Endothelial cell (in vitro differentiated cells): ENCODE measurements at regions not wholly inside any gene's neighbourhood (a gene's known extent, or its start where the extent isn't known, plus 50 kb on each side); places are given as distances from the start of the nearest gene placed in this dataset.

Experiments
- DNase-seq: peaks from one replicate; pipeline ENCODE4 v3.0.0; 2021; ENCODE audit warnings: low spot score
- H3K27ac Mint-ChIP-seq: one replicate; pipeline ENCODE4 v1.8.0; 2021; ENCODE audit warnings: mixed read lengths, inconsistent platforms; ENCODE audit not compliant: unreplicated experiment
- H3K27me3 Mint-ChIP-seq: one replicate; pipeline ENCODE4 v1.8.0; 2021; ENCODE audit warnings: mild to moderate bottlenecking, moderate library complexity, mixed read lengths, inconsistent platforms; ENCODE audit not compliant: unreplicated experiment
- H3K36me3 Mint-ChIP-seq: one replicate; pipeline ENCODE4 v1.8.0; 2021; ENCODE audit warnings: mild to moderate bottlenecking, low read depth, mixed read lengths, inconsistent platforms; ENCODE audit not compliant: unreplicated experiment
- H3K4me1 Mint-ChIP-seq: one replicate; pipeline ENCODE4 v1.8.0; 2021; ENCODE audit warnings: mild to moderate bottlenecking, mixed read lengths, inconsistent platforms; ENCODE audit not compliant: unreplicated experiment
- H3K4me3 Mint-ChIP-seq: one replicate; pipeline ENCODE4 v1.8.0; 2021; ENCODE audit warnings: mild to moderate bottlenecking, mixed read lengths, inconsistent platforms; ENCODE audit not compliant: unreplicated experiment
- H3K9me3 Mint-ChIP-seq: one replicate; pipeline ENCODE4 v1.8.0; 2021; ENCODE audit warnings: mixed read lengths, inconsistent platforms; ENCODE audit not compliant: unreplicated experiment
- CTCF ChIP-seq: fragments of 200-600 bp; sonication (generic); IDR thresholded peaks from one replicate; pipeline ENCODE4 v1.5.0; 2021; ENCODE audit warnings: antibody characterized with exemption; ENCODE audit not compliant: unreplicated experiment

DNA sequence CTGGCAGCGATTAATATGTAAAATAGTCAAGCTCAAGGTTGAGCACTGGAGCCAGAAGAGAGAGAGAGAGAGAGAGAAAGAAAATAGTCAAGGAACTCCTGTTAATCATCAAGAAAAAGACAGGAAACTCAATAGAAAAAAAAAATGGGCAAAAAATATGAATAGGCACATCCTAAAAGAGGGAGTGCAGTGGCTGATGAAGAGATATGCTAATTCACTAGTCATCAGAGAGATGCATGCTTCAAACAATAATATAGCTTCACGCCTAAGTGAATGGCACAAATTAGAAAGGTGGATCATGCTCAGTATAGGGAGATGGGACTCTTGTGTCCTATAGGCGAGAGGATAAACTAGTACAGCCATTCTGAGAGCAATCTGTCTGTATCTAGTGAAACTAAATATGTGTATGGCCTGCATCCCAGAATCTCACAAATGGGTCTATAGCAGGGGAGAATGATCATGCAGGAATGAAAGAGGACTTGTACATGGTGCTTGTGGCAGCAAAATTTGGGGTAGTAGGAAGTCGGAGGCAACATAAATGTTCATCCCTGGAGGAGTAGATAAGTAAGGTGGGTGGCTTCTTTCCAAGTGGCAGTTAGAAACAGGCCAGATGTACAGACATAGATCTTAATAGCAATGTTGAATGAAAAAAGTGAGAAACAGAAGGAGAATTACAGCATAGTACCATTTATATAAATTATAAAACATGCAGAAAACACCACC is 176.8 kb downstream of the VEGFA start:
- peaks cover 6% of the 10 kb centered on the region for H3K36me3 Mint-ChIP-seq
- no peak for TF ChIP-seq CTCF
- no peaks in the 10 kb centered on the region for H3K9me3 Mint-ChIP-seq
- H3K27me3 Mint-ChIP-seq = peaks cover 6% of the 10 kb centered on the region
- DNase-seq = no peak
- peaks cover 6% of the 10 kb centered on the region for H3K4me1 Mint-ChIP-seq
- H3K4me3 Mint-ChIP-seq = no peak overlapping the region
- no peak overlapping the region for H3K27ac Mint-ChIP-seq

- H3K9me3 Mint-ChIP-seq = no peaks in the 10 kb centered on the region
- peaks cover 6% of the 10 kb centered on the region for H3K36me3 Mint-ChIP-seq
- no peak for TF ChIP-seq CTCF
- H3K27ac Mint-ChIP-seq = no peak overlapping the region
- no peak for DNase-seq
- peaks cover 6% of the 10 kb centered on the region for H3K4me1 Mint-ChIP-seq
- H3K27me3 Mint-ChIP-seq = peaks cover 4% of the 10 kb centered on the region
- no peak overlapping the region for H3K4me3 Mint-ChIP-seq
These were observed 175.7 kb downstream of the VEGFA start for GRCh38 chr6:43945768-43946080.

DNA sequence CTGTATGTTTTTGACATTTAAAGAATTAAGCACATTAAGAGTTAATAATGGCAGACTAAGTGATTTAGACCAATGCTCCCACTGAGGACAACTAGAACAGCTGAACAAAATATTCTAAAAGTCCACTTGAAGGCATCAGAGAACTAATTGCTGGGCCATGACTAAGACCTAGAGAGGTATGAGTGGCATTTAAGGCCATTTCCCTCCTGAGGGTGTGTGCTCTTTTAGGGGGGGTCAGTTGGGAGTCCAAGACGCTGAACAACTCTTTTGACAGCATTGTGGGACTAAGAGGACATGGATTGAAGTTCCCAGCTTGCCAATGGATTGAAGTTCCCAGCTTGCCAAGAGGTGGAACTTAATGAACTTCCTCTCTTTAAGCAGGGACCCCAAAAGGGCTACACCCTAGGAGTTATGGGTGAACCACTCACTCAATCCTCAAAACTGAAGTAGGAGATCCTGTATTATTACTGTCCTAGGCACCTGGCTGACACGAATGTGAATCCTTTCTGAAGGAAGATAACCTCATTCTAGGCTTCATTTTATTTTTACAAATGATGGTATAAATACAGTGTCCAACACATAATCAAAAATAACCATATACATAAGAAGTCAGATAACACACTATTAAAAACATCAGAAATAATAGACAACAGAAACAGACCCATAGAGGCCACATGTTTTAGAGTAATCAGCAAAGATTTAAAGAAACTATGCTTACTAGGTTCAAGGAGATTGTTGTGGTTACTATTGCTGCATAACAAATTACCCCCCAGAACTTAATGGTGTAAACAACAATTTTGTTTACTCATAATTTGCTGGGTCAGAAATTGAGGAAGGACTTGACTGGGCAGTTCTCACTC is 175.1 kb downstream of the VEGFA start:
- Mint-ChIP-seq H3K27ac (no peak overlapping the region), H3K4me1 (peaks cover 6% of the 10 kb centered on the region), H3K27me3 (peaks cover 3% of the 10 kb centered on the region), H3K4me3 (no peak overlapping the region), H3K36me3 (peaks cover 6% of the 10 kb centered on the region), H3K9me3 (no peaks in the 10 kb centered on the region)
- TF ChIP-seq CTCF = no peak
- no peak for DNase-seq

DNA sequence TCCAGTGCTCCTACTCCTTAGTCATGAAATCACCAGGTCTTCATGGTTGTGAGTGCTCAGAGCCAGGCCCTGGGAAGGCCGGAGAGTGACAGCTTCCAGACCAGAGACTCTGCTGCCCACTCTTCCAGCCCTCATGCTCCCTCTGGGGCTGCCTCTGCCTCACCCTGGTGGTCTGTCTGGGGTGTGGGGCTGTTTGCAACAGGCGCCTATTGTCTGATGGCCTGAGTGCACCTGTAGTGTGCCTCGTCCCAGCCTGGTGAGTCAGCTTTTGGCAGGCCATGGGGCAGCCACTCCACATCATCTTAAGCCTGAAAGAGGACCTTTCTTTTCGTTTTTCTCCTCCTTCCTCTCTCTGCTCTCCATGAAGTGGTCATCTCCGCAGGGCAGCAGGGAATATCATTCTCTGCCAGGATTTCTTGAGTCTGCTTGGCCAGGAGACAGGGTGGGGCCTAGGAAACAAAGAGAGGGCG is 173.8 kb downstream of the VEGFA start:
- no peak overlapping the region for H3K27ac Mint-ChIP-seq
- no peak for TF ChIP-seq CTCF
- no peak for DNase-seq
- H3K4me1 Mint-ChIP-seq = peaks cover 3% of the 10 kb centered on the region
- H3K36me3 Mint-ChIP-seq = peaks cover 6% of the 10 kb centered on the region
- H3K9me3 Mint-ChIP-seq = no peaks in the 10 kb centered on the region
- peaks cover 3% of the 10 kb centered on the region for H3K27me3 Mint-ChIP-seq
- no peak overlapping the region for H3K4me3 Mint-ChIP-seq
